Raji (cell line): ENCODE measurements at regions not wholly inside any gene's neighbourhood (a gene's known extent, or its start where the extent isn't known, plus 50 kb on each side); places are given as distances from the start of the nearest gene placed in this dataset.

Experiments used
- POLR2A ChIP-seq: IDR thresholded peaks from 2 replicates; pipeline ENCODE4 v1.6.1; 2011; ENCODE audit warnings: low read depth, low read length, control low read depth; ENCODE audit not compliant: insufficient read depth

DNA sequence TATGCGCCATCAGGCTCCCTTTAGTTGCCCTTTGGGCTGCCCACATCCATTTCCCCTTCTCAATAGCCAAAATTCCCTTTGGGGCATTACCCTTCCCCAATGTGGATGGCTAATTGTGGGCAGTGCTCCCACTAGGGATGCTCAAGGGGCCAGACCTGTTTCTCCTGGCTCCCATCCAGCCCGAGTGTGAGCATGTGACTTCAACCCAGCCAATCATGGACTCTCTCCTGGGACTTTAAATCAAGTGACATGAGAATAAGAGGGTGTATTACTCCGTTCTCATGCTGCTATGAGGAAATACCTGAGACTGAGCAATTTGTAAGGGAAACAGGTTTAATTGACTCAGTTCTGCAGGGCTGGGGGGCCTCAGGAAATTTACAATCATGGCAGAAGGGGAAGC is 60.9 kb upstream of the WSB1 start:
- TF ChIP-seq POLR2A, result no peak

DNA sequence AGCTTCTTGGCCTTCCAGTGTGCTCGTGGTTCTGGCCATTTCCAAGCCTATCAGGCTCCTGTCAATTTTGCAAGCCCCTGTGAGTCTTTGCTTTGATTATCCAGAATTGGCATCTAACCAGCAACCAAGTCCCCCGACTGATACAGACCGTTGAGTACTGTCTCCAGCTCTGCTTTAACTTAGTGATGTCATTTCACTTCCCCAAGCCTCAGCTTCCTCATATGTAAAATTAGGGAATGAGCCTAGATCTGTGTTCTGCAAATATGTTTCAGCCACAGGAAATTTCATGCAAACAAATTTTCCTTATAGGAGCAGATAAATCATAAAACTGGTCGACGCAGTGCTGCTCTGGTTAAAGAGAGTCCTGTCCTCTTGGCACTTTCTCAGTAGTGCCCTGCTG is 60.1 kb upstream of the WSB1 start:
- TF ChIP-seq POLR2A, result no peak

DNA sequence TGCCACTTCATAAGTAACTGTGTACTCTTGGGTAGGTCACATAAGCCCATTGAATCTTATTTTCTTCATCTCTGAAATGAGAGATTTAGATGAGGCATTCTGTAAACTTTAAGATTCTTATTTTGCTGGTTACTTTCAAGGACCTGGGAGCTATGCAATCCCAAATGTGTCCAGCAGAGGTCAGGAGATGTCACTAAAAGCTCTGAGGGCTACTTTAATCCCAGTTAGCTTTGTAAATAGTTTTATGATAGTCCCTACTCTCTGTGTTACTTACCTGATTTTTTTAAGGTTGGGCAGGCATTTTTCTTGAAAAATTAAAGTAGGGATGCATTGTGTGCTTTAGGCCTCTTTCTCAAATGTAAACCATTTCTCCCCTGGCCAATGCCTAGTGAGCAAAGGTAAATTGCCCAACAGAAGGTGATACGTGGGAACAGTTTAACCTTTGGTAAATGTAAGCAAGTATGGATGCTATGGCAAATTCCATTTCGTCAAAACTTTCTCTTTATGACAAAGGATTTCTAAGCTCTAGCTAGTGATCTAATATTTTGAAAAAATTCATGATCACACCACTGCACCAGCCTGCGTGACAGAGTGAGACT is 57.1 kb upstream of the WSB1 start:
- no peak for TF ChIP-seq POLR2A

DNA sequence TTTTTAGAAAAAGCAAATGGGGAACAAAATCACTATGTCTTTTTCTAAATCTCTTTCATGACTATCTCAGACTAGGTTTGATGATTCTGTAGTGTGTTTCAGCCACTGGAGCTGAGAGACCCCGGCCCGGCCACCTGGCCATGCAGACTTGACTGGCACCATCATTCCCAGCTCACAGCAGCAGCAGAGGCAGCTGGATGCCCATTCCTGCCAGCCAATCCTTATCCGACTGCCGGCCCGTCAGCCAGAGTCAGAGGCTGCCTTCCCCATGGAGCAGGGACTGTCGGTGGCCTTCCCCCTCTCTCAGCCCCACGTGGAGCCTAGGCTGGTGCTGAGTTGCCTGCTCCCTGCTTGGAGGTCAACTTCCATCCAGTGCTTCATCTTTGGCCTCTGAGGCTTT is 56.0 kb upstream of the WSB1 start:
- TF ChIP-seq POLR2A, result no peak

DNA sequence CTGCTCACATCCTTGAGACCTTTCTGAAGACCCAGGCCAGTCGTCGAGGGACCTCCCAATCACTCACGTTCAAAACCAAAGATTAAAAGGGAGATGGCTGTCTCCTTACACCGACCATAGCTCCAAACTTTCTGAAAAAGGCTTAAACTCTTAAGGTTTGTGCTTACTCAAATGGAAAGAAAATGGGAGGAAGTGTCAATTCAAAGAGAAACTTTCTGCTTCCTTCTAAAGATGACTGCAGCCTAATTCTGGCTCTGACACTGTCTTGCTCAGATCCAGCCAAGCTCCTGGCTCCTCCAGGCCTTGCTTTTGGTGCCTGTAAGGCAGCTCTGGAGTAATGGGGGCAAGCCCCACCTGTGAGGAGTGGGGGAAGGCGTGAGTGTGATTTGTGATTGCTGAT is 54.9 kb upstream of the WSB1 start:
- TF ChIP-seq POLR2A, result no peak

DNA sequence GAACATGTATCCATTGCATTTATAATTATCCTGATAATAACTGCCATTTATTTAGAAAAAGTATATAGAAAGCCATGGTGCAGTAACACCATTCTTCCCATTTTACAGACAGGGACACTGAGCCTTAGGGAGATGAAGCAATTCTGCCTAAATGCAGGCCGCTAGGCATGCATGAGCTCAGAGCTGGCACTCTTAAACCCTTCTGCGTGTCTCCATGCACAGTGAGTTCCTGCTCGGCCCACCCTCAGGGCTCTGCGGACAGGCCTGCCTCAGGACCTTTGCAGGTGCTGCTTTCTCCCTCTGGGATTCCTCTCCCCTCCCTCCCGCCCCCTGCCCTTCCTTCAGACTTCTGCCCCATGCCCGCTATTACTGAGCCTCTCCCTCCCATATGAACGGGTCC is 54.3 kb upstream of the WSB1 start:
- no peak for TF ChIP-seq POLR2A

DNA sequence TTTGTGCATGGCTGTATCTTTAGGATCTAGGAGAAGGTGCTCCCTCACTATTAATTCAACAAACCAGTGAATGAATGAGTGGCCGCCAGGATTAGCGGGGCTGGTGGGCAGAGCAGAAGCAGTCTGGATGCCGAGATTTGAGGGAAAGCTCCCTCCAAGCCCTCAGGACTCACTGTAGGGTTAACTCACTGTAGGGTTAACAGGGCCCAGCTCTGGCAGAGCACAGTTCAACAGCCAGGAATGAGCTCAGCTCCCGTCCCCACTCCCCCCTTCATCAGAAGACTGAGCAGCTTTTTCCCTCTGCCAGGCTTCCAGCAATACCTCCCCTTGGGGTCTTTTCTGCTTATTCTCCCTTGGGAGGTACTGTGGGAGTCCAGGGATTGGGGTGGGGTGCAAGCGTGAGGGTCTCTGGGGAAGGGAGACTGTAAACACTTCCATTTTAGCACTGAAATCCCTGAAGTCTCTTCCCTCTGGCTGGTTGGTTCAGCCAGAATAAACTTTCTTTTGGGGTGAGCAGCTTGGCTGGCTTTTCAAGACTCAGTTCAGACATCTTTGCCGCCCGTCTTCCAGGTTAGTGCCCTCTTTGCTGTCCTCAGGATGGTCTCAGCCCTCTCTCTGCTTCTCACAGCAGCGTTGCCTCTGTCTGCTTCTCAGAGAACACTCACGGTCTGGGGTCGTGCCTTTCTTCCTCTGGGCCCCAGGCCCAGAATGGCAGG is 53.7 kb upstream of the WSB1 start:
- TF ChIP-seq POLR2A, result no peak

DNA sequence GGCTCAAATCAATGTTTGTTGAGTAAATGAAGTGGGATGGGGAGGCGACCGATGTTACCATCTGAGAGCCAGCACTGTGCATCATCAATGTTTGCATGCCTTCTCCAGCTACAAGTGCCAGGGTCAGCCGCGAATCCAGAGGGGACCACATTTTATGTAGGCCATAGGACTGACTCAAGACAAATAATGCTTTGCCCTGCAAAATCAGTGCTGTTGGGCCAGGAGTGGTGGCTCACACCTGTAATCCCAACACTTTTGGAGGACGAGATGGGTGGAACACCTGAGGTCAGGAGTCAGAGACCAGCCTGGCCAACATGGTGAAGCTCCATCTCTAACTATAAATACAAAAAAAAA is 53.1 kb upstream of the WSB1 start:
- TF ChIP-seq POLR2A, result no peak

DNA sequence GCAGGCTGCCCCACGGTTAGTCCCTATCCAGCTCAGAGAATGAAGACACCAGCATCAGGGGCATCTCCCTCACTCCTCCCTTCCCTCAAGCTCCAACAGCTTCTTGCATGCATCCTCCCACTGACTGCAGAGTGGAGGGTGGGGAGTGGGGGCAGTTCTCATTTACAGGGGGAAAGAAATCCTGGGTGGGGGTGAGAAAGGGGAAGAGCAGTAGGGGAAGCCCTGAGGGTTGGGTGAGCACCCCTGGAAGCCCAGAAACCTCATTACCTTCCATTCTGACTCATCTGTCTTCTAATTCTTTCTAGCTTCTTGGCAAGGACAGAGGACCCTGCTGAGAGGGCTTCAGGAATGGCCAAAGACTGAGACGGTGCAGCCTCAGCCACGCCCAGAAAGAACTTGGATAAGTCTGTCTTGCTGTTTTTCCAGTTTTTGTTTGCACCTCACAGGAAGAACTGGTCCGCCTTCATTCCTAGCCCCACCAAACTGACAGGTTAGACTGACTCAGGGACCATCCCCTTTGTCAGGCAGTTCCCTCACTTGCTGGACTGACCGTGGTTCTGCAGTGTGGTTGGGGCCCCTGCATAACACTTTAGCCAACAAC is 52.5 kb upstream of the WSB1 start:
- no peak for TF ChIP-seq POLR2A

DNA sequence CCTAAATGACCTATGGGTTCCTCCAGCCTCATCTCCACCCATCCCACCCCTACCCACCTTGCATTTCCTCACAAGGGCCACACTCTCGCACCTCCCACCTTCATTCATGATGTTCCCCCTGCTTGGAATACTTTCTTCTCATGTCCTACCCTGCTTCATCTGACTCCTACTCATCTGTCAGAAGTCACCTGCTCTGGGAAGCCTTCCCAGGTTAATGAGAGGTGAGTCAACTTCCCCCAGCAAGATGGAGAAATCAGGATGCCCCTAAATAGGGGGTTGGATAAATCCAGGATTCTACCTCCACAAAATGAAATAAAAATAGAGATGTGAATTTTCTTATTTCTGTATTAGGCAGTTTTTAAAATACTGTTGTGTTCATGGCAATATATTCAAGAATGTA is 51.0 kb upstream of the WSB1 start:
- no peak for TF ChIP-seq POLR2A

DNA sequence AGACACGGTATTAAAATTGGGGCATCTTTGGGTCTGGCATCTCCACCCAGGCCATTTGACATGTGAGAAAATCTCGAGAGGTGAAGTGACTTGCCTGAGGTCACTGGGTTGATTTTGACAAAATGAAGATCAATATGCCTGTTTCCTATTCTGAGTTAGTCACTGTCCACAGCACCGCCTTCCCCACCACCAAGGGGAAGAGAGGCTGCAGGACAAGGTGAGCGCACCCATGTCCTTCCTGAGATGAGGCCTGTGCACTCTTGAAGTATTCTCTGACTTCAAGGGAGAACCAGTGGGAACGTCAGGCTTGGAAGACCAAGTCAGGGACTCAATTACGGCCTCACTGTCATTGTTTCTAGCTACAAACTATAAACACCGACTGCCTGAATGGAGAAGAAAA is 49.9 kb upstream of the WSB1 start:
- TF ChIP-seq POLR2A, result no peak
